ENCODE measurements at regions not wholly inside any gene's neighbourhood (a gene's known extent, or its start where the extent isn't known, plus 50 kb on each side); places are given as distances from the start of the nearest gene placed in this dataset.

DNA sequence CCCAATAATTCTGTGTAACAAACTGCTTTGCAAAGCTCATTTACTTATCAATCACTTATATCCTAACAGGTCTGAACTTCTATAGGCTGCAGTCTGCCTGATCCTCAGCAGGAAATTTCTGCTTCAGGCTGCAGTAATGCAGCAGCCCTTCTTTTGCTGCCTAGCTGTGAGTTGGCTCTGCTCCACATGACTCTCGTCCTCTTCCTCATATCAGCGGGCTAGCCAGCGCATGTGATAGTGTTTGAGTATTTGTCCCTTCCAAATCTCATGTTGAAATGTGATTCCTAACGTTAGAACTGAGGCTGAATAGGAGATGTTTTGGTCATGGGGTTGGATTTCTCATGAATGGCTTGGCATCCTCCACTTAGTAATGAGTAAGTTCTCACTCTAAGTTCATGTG lies 387.8 kb downstream of the SEMA3D start:
- TF ChIP-seq, protein P1, sequence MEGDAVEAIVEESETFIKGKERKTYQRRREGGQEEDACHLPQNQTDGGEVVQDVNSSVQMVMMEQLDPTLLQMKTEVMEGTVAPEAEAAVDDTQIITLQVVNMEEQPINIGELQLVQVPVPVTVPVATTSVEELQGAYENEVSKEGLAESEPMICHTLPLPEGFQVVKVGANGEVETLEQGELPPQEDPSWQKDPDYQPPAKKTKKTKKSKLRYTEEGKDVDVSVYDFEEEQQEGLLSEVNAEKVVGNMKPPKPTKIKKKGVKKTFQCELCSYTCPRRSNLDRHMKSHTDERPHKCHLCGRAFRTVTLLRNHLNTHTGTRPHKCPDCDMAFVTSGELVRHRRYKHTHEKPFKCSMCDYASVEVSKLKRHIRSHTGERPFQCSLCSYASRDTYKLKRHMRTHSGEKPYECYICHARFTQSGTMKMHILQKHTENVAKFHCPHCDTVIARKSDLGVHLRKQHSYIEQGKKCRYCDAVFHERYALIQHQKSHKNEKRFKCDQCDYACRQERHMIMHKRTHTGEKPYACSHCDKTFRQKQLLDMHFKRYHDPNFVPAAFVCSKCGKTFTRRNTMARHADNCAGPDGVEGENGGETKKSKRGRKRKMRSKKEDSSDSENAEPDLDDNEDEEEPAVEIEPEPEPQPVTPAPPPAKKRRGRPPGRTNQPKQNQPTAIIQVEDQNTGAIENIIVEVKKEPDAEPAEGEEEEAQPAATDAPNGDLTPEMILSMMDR (IDR thresholded peaks at IDR 0.05) = no peak
- TF ChIP-seq JUNB (IDR thresholded peaks at IDR 0.05) = no peak
- TF ChIP-seq PHF8 (IDR thresholded peaks at IDR 0.05; ENCODE audit: borderline replicate concordance, low read depth) = no peak
